HL-60 (cell line): ENCODE measurements at regions not wholly inside any gene's neighbourhood (a gene's known extent, or its start where the extent isn't known, plus 50 kb on each side); places are given as distances from the start of the nearest gene placed in this dataset.

Experiments used
- REST ChIP-seq: IDR thresholded peaks from 2 replicates; pipeline ENCODE4 v1.6.1; 2012; ENCODE audit warnings: low read depth; ENCODE audit not compliant: insufficient replicate concordance
- TF ChIP-seq, protein P1 (sequence below): IDR thresholded peaks from one replicate; pipeline ENCODE4 v1.5.1; 2011; ENCODE audit warnings: low read length, control low read depth, inconsistent platforms; ENCODE audit not compliant: insufficient read depth

DNA sequence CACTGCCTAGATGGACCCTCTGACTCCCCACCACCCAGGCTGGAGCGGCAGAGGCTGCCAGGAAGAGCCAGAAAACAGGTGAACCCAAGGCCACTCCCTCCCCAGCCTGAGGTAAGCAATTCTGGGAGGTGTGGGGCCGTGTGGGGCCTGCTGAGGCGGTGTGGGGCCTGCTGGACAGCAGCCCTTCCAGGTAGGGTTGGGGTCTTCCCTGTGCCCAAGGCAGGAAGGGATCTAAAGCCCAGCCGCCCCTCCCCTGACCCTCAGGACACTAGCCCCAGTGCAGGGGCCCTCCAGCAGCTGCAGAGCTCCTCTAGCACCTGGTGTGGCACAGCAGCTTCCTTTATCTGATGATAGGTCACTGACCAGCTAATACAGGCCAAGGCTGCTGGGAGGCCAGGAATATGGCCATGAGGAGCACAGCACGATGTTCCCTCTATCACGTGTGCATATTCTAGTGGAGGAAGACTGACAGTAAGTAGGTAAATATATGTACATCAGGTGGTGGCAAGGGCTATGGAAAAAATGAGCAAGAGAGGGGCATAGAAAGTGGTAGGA, 86.9 kb downstream of the IER5 start:
- TF ChIP-seq, protein P1, sequence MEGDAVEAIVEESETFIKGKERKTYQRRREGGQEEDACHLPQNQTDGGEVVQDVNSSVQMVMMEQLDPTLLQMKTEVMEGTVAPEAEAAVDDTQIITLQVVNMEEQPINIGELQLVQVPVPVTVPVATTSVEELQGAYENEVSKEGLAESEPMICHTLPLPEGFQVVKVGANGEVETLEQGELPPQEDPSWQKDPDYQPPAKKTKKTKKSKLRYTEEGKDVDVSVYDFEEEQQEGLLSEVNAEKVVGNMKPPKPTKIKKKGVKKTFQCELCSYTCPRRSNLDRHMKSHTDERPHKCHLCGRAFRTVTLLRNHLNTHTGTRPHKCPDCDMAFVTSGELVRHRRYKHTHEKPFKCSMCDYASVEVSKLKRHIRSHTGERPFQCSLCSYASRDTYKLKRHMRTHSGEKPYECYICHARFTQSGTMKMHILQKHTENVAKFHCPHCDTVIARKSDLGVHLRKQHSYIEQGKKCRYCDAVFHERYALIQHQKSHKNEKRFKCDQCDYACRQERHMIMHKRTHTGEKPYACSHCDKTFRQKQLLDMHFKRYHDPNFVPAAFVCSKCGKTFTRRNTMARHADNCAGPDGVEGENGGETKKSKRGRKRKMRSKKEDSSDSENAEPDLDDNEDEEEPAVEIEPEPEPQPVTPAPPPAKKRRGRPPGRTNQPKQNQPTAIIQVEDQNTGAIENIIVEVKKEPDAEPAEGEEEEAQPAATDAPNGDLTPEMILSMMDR = no peak
- TF ChIP-seq REST = no peak
